SK-N-SH (cell line): ENCODE measurements at regions not wholly inside any gene's neighbourhood (a gene's known extent, or its start where the extent isn't known, plus 50 kb on each side); places are given as distances from the start of the nearest gene placed in this dataset.

Source experiments
- CTCF ChIA-PET: fragments of 300-600, 350-600 bp; formaldehyde crosslinking; extraction: SDS; loops from one replicate; lab custom pipeline; 2021; lab: Yijun Ruan, JAX
- POLR2A ChIA-PET: fragments of 350-600 bp; sonication (Branson Sonifier 250); formaldehyde crosslinking; extraction: SDS; loops from one replicate; lab custom pipeline; 2020; ENCODE audit warnings: antibody characterized with exemption, inconsistent platforms; lab: Yijun Ruan, JAX
- DNase-seq: peaks from one replicate; pipeline ENCODE4 v3.0.0; 2012
- H2AFZ ChIP-seq: fragments of 200-600 bp; sonication (generic); 2 replicates; pipeline ENCODE4 v1.8.1; 2016; ENCODE audit warnings: antibody characterized with exemption, mild to moderate bottlenecking, low read depth
- H3F3A ChIP-seq: fragments of 200-600 bp; sonication (generic); replicated peaks from 2 replicates; pipeline ENCODE3; 2016; ENCODE audit warnings: antibody characterized with exemption, mild to moderate bottlenecking; ENCODE audit not compliant: insufficient read depth
- H3K27ac ChIP-seq, 2 experiments: fragments of 200-500 bp in 1 of 2; fragments of 200-600 bp in 1 of 2; sonication (Bioruptor generic) in 1 of 2; sonication (generic), shearing (Covaris generic) in 1 of 2; 2 replicates each; pipeline versions ENCODE4 v1.5.1 to v1.6.1; 2014 to 2016; ENCODE audit warnings: low read depth in 2 of 2, inconsistent platforms in 1 of 2, low read length in 1 of 2, mild to moderate bottlenecking in 1 of 2, mixed read lengths in 1 of 2
- H3K27me3 ChIP-seq: fragments of 200-600 bp; sonication (generic), shearing (Covaris generic); 2 replicates; pipeline ENCODE4 v1.6.1; 2016; ENCODE audit warnings: mixed run types; ENCODE audit not compliant: insufficient read depth
- H3K36me3 ChIP-seq, 2 experiments: fragments of 200-500 bp in 1 of 2; fragments of 200-600 bp in 1 of 2; sonication (Bioruptor generic) in 1 of 2; sonication (generic) in 1 of 2; replicated peaks in 1 of 2; 2 replicates each; pipeline versions ENCODE3 to v1.5.1; 2014 to 2016; ENCODE audit warnings: low read length in 1 of 2, mild to moderate bottlenecking in 1 of 2; ENCODE audit not compliant: insufficient read depth in 2 of 2, control insufficient read depth in 1 of 2
- H3K4me1 ChIP-seq, 2 experiments: fragments of 200-500 bp in 1 of 2; fragments of 200-600 bp in 1 of 2; sonication (Bioruptor generic) in 1 of 2; sonication (generic), shearing (Covaris generic) in 1 of 2; 2 replicates each; pipeline versions ENCODE4 v1.5.1 to v1.6.1; 2014 to 2016; ENCODE audit warnings: low read depth in 1 of 2, low read length in 1 of 2, mixed run types in 1 of 2; ENCODE audit not compliant: insufficient read depth in 2 of 2, control insufficient read depth in 1 of 2
- H3K4me2 ChIP-seq: fragments of 200-600 bp; sonication (generic), shearing (Covaris generic); 2 replicates; pipeline ENCODE4 v1.6.1; 2017; ENCODE audit warnings: mixed run types
- H3K4me3 ChIP-seq, 2 experiments: fragments of 200-500 bp in 1 of 2; fragments of 200-600 bp in 1 of 2; sonication (Bioruptor generic) in 1 of 2; sonication (generic), shearing (Covaris generic) in 1 of 2; 2 replicates each; pipeline versions ENCODE4 v1.5.1 to v1.8.1; 2014 to 2016; ENCODE audit warnings: low read depth in 2 of 2, inconsistent platforms in 1 of 2, low read length in 1 of 2, mild to moderate bottlenecking in 1 of 2, mixed read lengths in 1 of 2, moderate library complexity in 1 of 2
- H3K79me2 ChIP-seq: fragments of 200-600 bp; sonication (generic); 2 replicates; pipeline ENCODE4 v1.8.1; 2017; ENCODE audit warnings: mild to moderate bottlenecking; ENCODE audit not compliant: insufficient read depth
- H3K9ac ChIP-seq: fragments of 200-600 bp; sonication (generic); 2 replicates; pipeline ENCODE4 v1.6.1; 2017; ENCODE audit warnings: mixed run types
- H3K9me2 ChIP-seq: fragments of 200-600 bp; sonication (generic); 2 replicates; pipeline ENCODE4 v1.6.1; 2017; ENCODE audit warnings: mixed run types
- H3K9me3 ChIP-seq: fragments of 200-600 bp; sonication (generic); 2 replicates; pipeline ENCODE4 v1.6.1; 2017; ENCODE audit warnings: mixed run types, mild to moderate bottlenecking, moderate library complexity
- H4K20me1 ChIP-seq: fragments of 200-600 bp; sonication (generic); 2 replicates; pipeline ENCODE4 v1.6.1; 2017; ENCODE audit warnings: mild to moderate bottlenecking, mixed run types; ENCODE audit not compliant: insufficient read depth
- EZH2phosphoT487 ChIP-seq: fragments of 200-600 bp; sonication (generic); IDR thresholded peaks from 2 replicates; pipeline ENCODE4 v1.6.1; 2017; ENCODE audit warnings: low read depth, mixed run types, mild to moderate bottlenecking, antibody characterized with exemption, moderate library complexity, borderline replicate concordance
- FOXJ3 ChIP-seq: sonication (generic); formaldehyde crosslinking; IDR thresholded peaks from 2 replicates; pipeline ENCODE4 v1.5.1; 2020; ENCODE audit warnings: mild to moderate bottlenecking, missing genetic modification reagents
- GATA2 ChIP-seq: sonication (generic); formaldehyde crosslinking; IDR thresholded peaks from 2 replicates; pipeline ENCODE4 v1.5.0; 2020; ENCODE audit warnings: mild to moderate bottlenecking, missing genetic modification reagents
- MXI1 ChIP-seq: IDR thresholded peaks from 2 replicates; pipeline ENCODE4 v1.6.1; 2012; ENCODE audit warnings: mild to moderate bottlenecking, low read depth, low read length, improper control_type of control experiment
- NFIC ChIP-seq: IDR thresholded peaks from 2 replicates; pipeline ENCODE4 v1.4.0; 2012; ENCODE audit warnings: borderline replicate concordance
- RCOR1 ChIP-seq: fragments of 150-350 bp; IDR thresholded peaks from 2 replicates; pipeline ENCODE4 v1.6.1; 2017; ENCODE audit warnings: antibody characterized with exemption, low read length
- YY1 ChIP-seq: IDR thresholded peaks from 2 replicates; pipeline ENCODE4 v1.4.0; 2012; ENCODE audit warnings: low read depth, mild to moderate bottlenecking
- WGBS: methylation state at CpG from one replicate; pipeline ENCODE4 v1.1.6; 2017; ENCODE audit warnings: low lambda C conversion rate; 5-methylcytosine and 5-hydroxymethylcytosine counted together
- TF ChIP-seq, protein P1 (sequence below): fragments of 150-350 bp; IDR thresholded peaks from 2 replicates; pipeline ENCODE4 v1.6.1; 2016; ENCODE audit warnings: mild to moderate bottlenecking, low read depth, low read length
- TF ChIP-seq, protein P2 (sequence below): IDR thresholded peaks from 2 replicates; pipeline ENCODE4 v1.4.0; 2012; ENCODE audit warnings: low read depth, borderline replicate concordance
- TF ChIP-seq, protein P3 (sequence below): IDR thresholded peaks from 2 replicates; pipeline ENCODE4; 2012
- TF ChIP-seq, protein P4 (sequence below): IDR thresholded peaks from 2 replicates; pipeline ENCODE4 v1.4.0; 2012; ENCODE audit warnings: low read depth
- TF ChIP-seq, protein P5 (sequence below): fragments of 200-600 bp; sonication (generic); IDR thresholded peaks from 2 replicates; pipeline ENCODE4 v1.6.1; 2017; ENCODE audit warnings: antibody characterized with exemption, mild to moderate bottlenecking, moderate library complexity

DNA sequence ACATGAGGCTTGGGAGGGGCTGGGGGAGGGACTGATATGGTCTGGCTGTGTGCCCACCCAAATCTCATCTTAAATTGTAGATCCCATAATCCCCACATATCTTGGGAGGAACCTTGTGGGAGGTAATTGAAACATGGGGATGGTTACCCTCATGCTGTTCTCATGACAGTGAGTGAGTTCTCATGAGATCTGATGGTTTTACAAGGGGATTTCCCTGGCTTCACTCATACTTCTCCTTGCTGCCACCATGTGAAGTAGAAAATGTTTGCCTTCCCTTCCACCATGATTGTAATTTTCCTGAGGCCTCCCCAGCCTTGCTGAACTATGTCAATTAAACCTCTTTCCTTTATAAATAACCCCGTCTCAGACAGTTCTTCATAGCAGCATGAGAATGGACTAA, 362.9 kb downstream of the PCNX1 start:
- Histone ChIP-seq H3K4me1 (no peaks in the 10 kb centered on the region), H3F3A (no peaks in the 10 kb centered on the region), H3K36me3 (no peaks in the 10 kb centered on the region), H3K27me3 (no peaks in the 10 kb centered on the region), H3K4me3 (no peak overlapping the region), H4K20me1 (no peaks in the 10 kb centered on the region), H2AFZ (no peak overlapping the region), H3K9me2 (no peaks in the 10 kb centered on the region), H3K9me3 (no peaks in the 10 kb centered on the region), H3K79me2 (no peaks in the 10 kb centered on the region), H3K9ac (no peak overlapping the region), H3K27ac (no peak overlapping the region), H3K4me2 (no peak overlapping the region)
- CTCF ChIA-PET, result interaction anchor here (1.1 kb wide), 1 partner anchor 39 kb away, joined by 3 read pairs; no protein-coding TSS in a partner anchor
- TF ChIP-seq, protein P1, sequence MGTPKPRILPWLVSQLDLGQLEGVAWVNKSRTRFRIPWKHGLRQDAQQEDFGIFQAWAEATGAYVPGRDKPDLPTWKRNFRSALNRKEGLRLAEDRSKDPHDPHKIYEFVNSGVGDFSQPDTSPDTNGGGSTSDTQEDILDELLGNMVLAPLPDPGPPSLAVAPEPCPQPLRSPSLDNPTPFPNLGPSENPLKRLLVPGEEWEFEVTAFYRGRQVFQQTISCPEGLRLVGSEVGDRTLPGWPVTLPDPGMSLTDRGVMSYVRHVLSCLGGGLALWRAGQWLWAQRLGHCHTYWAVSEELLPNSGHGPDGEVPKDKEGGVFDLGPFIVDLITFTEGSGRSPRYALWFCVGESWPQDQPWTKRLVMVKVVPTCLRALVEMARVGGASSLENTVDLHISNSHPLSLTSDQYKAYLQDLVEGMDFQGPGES, result no peak
- TF ChIP-seq, protein P2, sequence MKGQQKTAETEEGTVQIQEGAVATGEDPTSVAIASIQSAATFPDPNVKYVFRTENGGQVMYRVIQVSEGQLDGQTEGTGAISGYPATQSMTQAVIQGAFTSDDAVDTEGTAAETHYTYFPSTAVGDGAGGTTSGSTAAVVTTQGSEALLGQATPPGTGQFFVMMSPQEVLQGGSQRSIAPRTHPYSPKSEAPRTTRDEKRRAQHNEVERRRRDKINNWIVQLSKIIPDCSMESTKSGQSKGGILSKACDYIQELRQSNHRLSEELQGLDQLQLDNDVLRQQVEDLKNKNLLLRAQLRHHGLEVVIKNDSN, result no peak
- DNase-seq, result no peak
- WGBS, result 43% methylated on average over 1 of the region's 1 CpG
- POLR2A ChIA-PET, result no interaction called here

- WGBS, result 64% methylated on average over 9 of the region's 9 CpGs
- H3K27ac ChIP-seq, result no peak overlapping the region
- H3K79me2 ChIP-seq, result no peaks in the 10 kb centered on the region
- no peaks in the 10 kb centered on the region for H3K27me3 ChIP-seq
- H3K4me3 ChIP-seq, result no peak overlapping the region
- no peak for DNase-seq
- H2AFZ ChIP-seq, result no peak overlapping the region
- no peaks in the 10 kb centered on the region for H3K36me3 ChIP-seq
- no peaks in the 10 kb centered on the region for H4K20me1 ChIP-seq
- H3K9me3 ChIP-seq, result no peaks in the 10 kb centered on the region
- no peak overlapping the region for H3K9ac ChIP-seq
- TF ChIP-seq GATA2 (CRISPR knock-in tag), result no peak
- TF ChIP-seq, protein P3, sequence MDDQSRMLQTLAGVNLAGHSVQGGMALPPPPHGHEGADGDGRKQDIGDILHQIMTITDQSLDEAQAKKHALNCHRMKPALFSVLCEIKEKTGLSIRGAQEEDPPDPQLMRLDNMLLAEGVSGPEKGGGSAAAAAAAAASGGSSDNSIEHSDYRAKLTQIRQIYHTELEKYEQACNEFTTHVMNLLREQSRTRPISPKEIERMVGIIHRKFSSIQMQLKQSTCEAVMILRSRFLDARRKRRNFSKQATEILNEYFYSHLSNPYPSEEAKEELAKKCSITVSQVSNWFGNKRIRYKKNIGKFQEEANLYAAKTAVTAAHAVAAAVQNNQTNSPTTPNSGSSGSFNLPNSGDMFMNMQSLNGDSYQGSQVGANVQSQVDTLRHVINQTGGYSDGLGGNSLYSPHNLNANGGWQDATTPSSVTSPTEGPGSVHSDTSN, result no peak
- TF ChIP-seq NFIC, result no peak
- TF ChIP-seq, protein P4, sequence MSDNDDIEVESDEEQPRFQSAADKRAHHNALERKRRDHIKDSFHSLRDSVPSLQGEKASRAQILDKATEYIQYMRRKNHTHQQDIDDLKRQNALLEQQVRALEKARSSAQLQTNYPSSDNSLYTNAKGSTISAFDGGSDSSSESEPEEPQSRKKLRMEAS, result no peak
- TF ChIP-seq, protein P1, result no peak
- TF ChIP-seq FOXJ3 (CRISPR knock-in tag), result no peak
- TF ChIP-seq, protein P5, sequence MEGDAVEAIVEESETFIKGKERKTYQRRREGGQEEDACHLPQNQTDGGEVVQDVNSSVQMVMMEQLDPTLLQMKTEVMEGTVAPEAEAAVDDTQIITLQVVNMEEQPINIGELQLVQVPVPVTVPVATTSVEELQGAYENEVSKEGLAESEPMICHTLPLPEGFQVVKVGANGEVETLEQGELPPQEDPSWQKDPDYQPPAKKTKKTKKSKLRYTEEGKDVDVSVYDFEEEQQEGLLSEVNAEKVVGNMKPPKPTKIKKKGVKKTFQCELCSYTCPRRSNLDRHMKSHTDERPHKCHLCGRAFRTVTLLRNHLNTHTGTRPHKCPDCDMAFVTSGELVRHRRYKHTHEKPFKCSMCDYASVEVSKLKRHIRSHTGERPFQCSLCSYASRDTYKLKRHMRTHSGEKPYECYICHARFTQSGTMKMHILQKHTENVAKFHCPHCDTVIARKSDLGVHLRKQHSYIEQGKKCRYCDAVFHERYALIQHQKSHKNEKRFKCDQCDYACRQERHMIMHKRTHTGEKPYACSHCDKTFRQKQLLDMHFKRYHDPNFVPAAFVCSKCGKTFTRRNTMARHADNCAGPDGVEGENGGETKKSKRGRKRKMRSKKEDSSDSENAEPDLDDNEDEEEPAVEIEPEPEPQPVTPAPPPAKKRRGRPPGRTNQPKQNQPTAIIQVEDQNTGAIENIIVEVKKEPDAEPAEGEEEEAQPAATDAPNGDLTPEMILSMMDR, result no peak
- TF ChIP-seq YY1, result no peak
- TF ChIP-seq MXI1, result no peak
- TF ChIP-seq RCOR1, result no peak
- TF ChIP-seq EZH2phosphoT487, result no peak
- no peaks in the 10 kb centered on the region for H3K4me1 ChIP-seq
- CTCF ChIA-PET, result interaction anchor here (1.1 kb wide), 1 partner anchor 38 kb away, joined by 3 read pairs; no protein-coding TSS in a partner anchor
- no peaks in the 10 kb centered on the region for H3K9me2 ChIP-seq
- H3F3A ChIP-seq, result no peaks in the 10 kb centered on the region
- no peak overlapping the region for H3K4me2 ChIP-seq
- POLR2A ChIA-PET, result no interaction called here
Measured at GRCh38 chr14:71271166-71271945, 364.1 kb downstream of the PCNX1 start.
